Activated naive CD8-positive, alpha-beta T cell treated with anti-CD3 and anti-CD28 coated beads, Interleukin-2, amount 50 U/mL, for 24 hours (primary cell): ENCODE measurements at regions not wholly inside any gene's neighbourhood (a gene's known extent, or its start where the extent isn't known, plus 50 kb on each side); places are given as distances from the start of the nearest gene placed in this dataset.

Experiments
- ATAC-seq: fragments of 150-1000 bp; cut with Tn5 transposase; one replicate; pipeline ENCODE4 v1.10.0; 2021
- DNase-seq: peaks from one replicate; pipeline ENCODE4 v3.0.0; 2021
- H3K27ac Mint-ChIP-seq: one replicate; pipeline ENCODE4 v1.8.0; 2021; ENCODE audit warnings: mild to moderate bottlenecking, mixed read lengths
- H3K27me3 Mint-ChIP-seq: one replicate; pipeline ENCODE4 v1.8.0; 2021; ENCODE audit warnings: mixed read lengths
- H3K36me3 Mint-ChIP-seq: one replicate; pipeline ENCODE4 v1.8.0; 2021; ENCODE audit warnings: low read depth, mixed read lengths
- H3K4me1 Mint-ChIP-seq: one replicate; pipeline ENCODE4 v1.8.0; 2021; ENCODE audit warnings: mixed read lengths
- H3K4me3 Mint-ChIP-seq: one replicate; pipeline ENCODE4 v1.8.0; 2021; ENCODE audit warnings: mild to moderate bottlenecking, moderate library complexity, mixed read lengths
- H3K9me3 Mint-ChIP-seq: one replicate; pipeline ENCODE4 v1.8.0; 2021; ENCODE audit warnings: mixed read lengths

- DNase-seq (no peak), ATAC-seq (no peak)
- Mint-ChIP-seq H3K4me3 (no peak overlapping the region), H3K36me3 (no peaks in the 10 kb centered on the region), H3K4me1 (no peaks in the 10 kb centered on the region), H3K9me3 (peaks cover 23% of the 10 kb centered on the region), H3K27me3 (no peaks in the 10 kb centered on the region), H3K27ac (no peak overlapping the region)
These were observed 906.1 kb downstream of the CDH11 start for GRCh38 chr16:64215730-64216129.

- Mint-ChIP-seq H3K4me1 (no peaks in the 10 kb centered on the region), H3K9me3 (peaks cover 21% of the 10 kb centered on the region), H3K27ac (no peak overlapping the region), H3K36me3 (no peaks in the 10 kb centered on the region), H3K27me3 (no peaks in the 10 kb centered on the region), H3K4me3 (no peak overlapping the region)
- DNase-seq: no peak
- no peak for ATAC-seq
These were observed 910.5 kb downstream of the CDH11 start for GRCh38 chr16:64211331-64211730.

GRCh38 chr16:64206862-64207261, 915.0 kb downstream of the CDH11 start:
- peaks cover 18% of the 10 kb centered on the region for H3K9me3 Mint-ChIP-seq
- ATAC-seq: no peak

GRCh38 chr16:64203126-64203525, 918.7 kb downstream of the CDH11 start:
- H3K4me1 Mint-ChIP-seq: no peaks in the 10 kb centered on the region
- no peak overlapping the region for H3K27ac Mint-ChIP-seq
- H3K9me3 Mint-ChIP-seq: peaks cover 12% of the 10 kb centered on the region
- H3K4me3 Mint-ChIP-seq: no peak overlapping the region
- no peaks in the 10 kb centered on the region for H3K36me3 Mint-ChIP-seq
- ATAC-seq (no peak), DNase-seq (no peak)
- no peaks in the 10 kb centered on the region for H3K27me3 Mint-ChIP-seq

More at GRCh38 chr16:64206862-64207261, 915.0 kb downstream of the CDH11 start:
- no peaks in the 10 kb centered on the region for H3K27me3 Mint-ChIP-seq
- H3K4me1 Mint-ChIP-seq: no peaks in the 10 kb centered on the region
- no peak overlapping the region for H3K27ac Mint-ChIP-seq
- DNase-seq: no peak
- H3K36me3 Mint-ChIP-seq: no peaks in the 10 kb centered on the region
- no peak overlapping the region for H3K4me3 Mint-ChIP-seq

GRCh38 chr16:64202571-64202970, 919.3 kb downstream of the CDH11 start:
- Mint-ChIP-seq H3K27ac (no peak overlapping the region), H3K4me3 (no peak overlapping the region), H3K4me1 (no peaks in the 10 kb centered on the region), H3K36me3 (no peaks in the 10 kb centered on the region), H3K27me3 (no peaks in the 10 kb centered on the region), H3K9me3 (peaks cover 12% of the 10 kb centered on the region)
- DNase-seq: no peak
- ATAC-seq: no peak

GRCh38 chr16:64196444-64196843, 925.4 kb downstream of the CDH11 start:
- no peak for DNase-seq
- ATAC-seq: no peak

GRCh38 chr16:64185954-64186353, 935.9 kb downstream of the CDH11 start:
- Mint-ChIP-seq H3K36me3 (no peaks in the 10 kb centered on the region), H3K4me3 (no peak overlapping the region), H3K27ac (no peak overlapping the region), H3K27me3 (no peaks in the 10 kb centered on the region), H3K9me3 (peaks cover 6% of the 10 kb centered on the region), H3K4me1 (no peaks in the 10 kb centered on the region)
- no peak for DNase-seq
- ATAC-seq: no peak

More at GRCh38 chr16:64196444-64196843, 925.4 kb downstream of the CDH11 start:
- peaks cover 18% of the 10 kb centered on the region for H3K9me3 Mint-ChIP-seq
- H3K36me3 Mint-ChIP-seq: no peaks in the 10 kb centered on the region
- no peak overlapping the region for H3K27ac Mint-ChIP-seq
- no peaks in the 10 kb centered on the region for H3K4me1 Mint-ChIP-seq
- H3K27me3 Mint-ChIP-seq: no peaks in the 10 kb centered on the region
- H3K4me3 Mint-ChIP-seq: no peak overlapping the region

GRCh38 chr16:64184156-64184555, 937.7 kb downstream of the CDH11 start:
- no peak overlapping the region for H3K27ac Mint-ChIP-seq
- DNase-seq (no peak), ATAC-seq (no peak)

GRCh38 chr16:64182985-64183384, 938.9 kb downstream of the CDH11 start:
- H3K4me3 Mint-ChIP-seq: no peak overlapping the region
- H3K27ac Mint-ChIP-seq: no peak overlapping the region
- H3K4me1 Mint-ChIP-seq: no peaks in the 10 kb centered on the region
- DNase-seq (no peak), ATAC-seq (no peak)
- no peaks in the 10 kb centered on the region for H3K36me3 Mint-ChIP-seq
- peaks cover 22% of the 10 kb centered on the region for H3K9me3 Mint-ChIP-seq
- H3K27me3 Mint-ChIP-seq: no peaks in the 10 kb centered on the region

More at GRCh38 chr16:64184156-64184555, 937.7 kb downstream of the CDH11 start:
- Mint-ChIP-seq H3K4me1 (no peaks in the 10 kb centered on the region), H3K4me3 (no peak overlapping the region), H3K27me3 (no peaks in the 10 kb centered on the region), H3K9me3 (peaks cover 14% of the 10 kb centered on the region), H3K36me3 (no peaks in the 10 kb centered on the region)

- no peaks in the 10 kb centered on the region for H3K27me3 Mint-ChIP-seq
These were observed 940.5 kb downstream of the CDH11 start for GRCh38 chr16:64181271-64181925.

GRCh38 chr16:64180136-64180900, 941.5 kb downstream of the CDH11 start:
- Mint-ChIP-seq H3K27ac (no peak overlapping the region), H3K27me3 (no peaks in the 10 kb centered on the region), H3K9me3 (peaks cover 37% of the 10 kb centered on the region), H3K4me3 (no peak overlapping the region), H3K36me3 (no peaks in the 10 kb centered on the region), H3K4me1 (no peaks in the 10 kb centered on the region)
- ATAC-seq (no peak), DNase-seq (no peak)

More at GRCh38 chr16:64181271-64181925, 940.5 kb downstream of the CDH11 start:
- no peak overlapping the region for H3K4me3 Mint-ChIP-seq
- no peaks in the 10 kb centered on the region for H3K4me1 Mint-ChIP-seq
- H3K36me3 Mint-ChIP-seq: no peaks in the 10 kb centered on the region
- ATAC-seq: no peak
- DNase-seq: no peak
- H3K9me3 Mint-ChIP-seq: peaks cover 34% of the 10 kb centered on the region
- H3K27ac Mint-ChIP-seq: no peak overlapping the region

GRCh38 chr16:64174327-64174726, 947.5 kb downstream of the CDH11 start:
- H3K27me3 Mint-ChIP-seq: no peaks in the 10 kb centered on the region
- peaks cover 29% of the 10 kb centered on the region for H3K9me3 Mint-ChIP-seq
- no peak overlapping the region for H3K27ac Mint-ChIP-seq
- H3K36me3 Mint-ChIP-seq: no peaks in the 10 kb centered on the region
- no peaks in the 10 kb centered on the region for H3K4me1 Mint-ChIP-seq
- H3K4me3 Mint-ChIP-seq: no peak overlapping the region
- no peak for ATAC-seq
- no peak for DNase-seq

- no peak overlapping the region for H3K27ac Mint-ChIP-seq
- no peaks in the 10 kb centered on the region for H3K27me3 Mint-ChIP-seq
- no peak for ATAC-seq
- no peak overlapping the region for H3K4me3 Mint-ChIP-seq
- no peaks in the 10 kb centered on the region for H3K36me3 Mint-ChIP-seq
- H3K9me3 Mint-ChIP-seq: peaks cover 17% of the 10 kb centered on the region
- no peaks in the 10 kb centered on the region for H3K4me1 Mint-ChIP-seq
- DNase-seq: no peak
These were observed 949.2 kb downstream of the CDH11 start for GRCh38 chr16:64172652-64173051.

GRCh38 chr16:64172226-64172625, 949.6 kb downstream of the CDH11 start:
- Mint-ChIP-seq H3K27me3 (no peaks in the 10 kb centered on the region), H3K4me1 (no peaks in the 10 kb centered on the region), H3K9me3 (peaks cover 13% of the 10 kb centered on the region), H3K27ac (no peak overlapping the region), H3K4me3 (no peak overlapping the region), H3K36me3 (no peaks in the 10 kb centered on the region)
- ATAC-seq (no peak), DNase-seq (no peak)

- DNase-seq: no peak
- Mint-ChIP-seq H3K4me3 (no peak overlapping the region), H3K4me1 (no peaks in the 10 kb centered on the region), H3K36me3 (no peaks in the 10 kb centered on the region), H3K9me3 (peaks cover 10% of the 10 kb centered on the region), H3K27me3 (no peaks in the 10 kb centered on the region), H3K27ac (no peak overlapping the region)
- no peak for ATAC-seq
These were observed 950.2 kb downstream of the CDH11 start for GRCh38 chr16:64171632-64172031.
